Endothelial cell of umbilical vein (primary cell): ENCODE measurements at regions not wholly inside any gene's neighbourhood (a gene's known extent, or its start where the extent isn't known, plus 50 kb on each side); places are given as distances from the start of the nearest gene placed in this dataset.

Source experiments
- CTCF ChIP-seq, 2 donors: IDR thresholded peaks; 1 replicate in 1 of 2; 2 replicates in 1 of 2; pipeline ENCODE4 v1.5.1; 2011; ENCODE audit warnings: low read length in 2 of 2, mild to moderate bottlenecking in 2 of 2, moderate library complexity in 2 of 2, control low read depth in 1 of 2, inconsistent platforms in 1 of 2, low read depth in 1 of 2; ENCODE audit not compliant: insufficient read depth in 1 of 2; ENCODE audit errors: extremely low read depth in 1 of 2
- MAX ChIP-seq: IDR thresholded peaks from 2 replicates; pipeline ENCODE4 v1.6.1; 2011; ENCODE audit not compliant: insufficient read depth, insufficient read length
- MYC ChIP-seq: IDR thresholded peaks from one replicate; pipeline ENCODE4 v1.6.1; 2011; ENCODE audit warnings: mild to moderate bottlenecking, low read depth, low read length
- POLR2A ChIP-seq: IDR thresholded peaks from 2 replicates; pipeline ENCODE4 v1.6.1; 2012; ENCODE audit warnings: low read depth, mild to moderate bottlenecking, control low read depth, low read length
- POLR2AphosphoS5 ChIP-seq: IDR thresholded peaks from 2 replicates; pipeline ENCODE4 v1.6.1; 2012; ENCODE audit warnings: low read depth, mild to moderate bottlenecking, control low read depth, low read length, moderate library complexity; ENCODE audit not compliant: insufficient read depth

GRCh38 chr13:38563739-38564138 lies 123.1 kb upstream of the FREM2 start:
- no peak for TF ChIP-seq POLR2AphosphoS5
- no peak for TF ChIP-seq MYC
- TF ChIP-seq CTCF (IDR thresholded peaks at IDR 0.05; ENCODE audit: extremely low read depth in 1 of 2, insufficient read depth in 1 of 2, low read depth in 1 of 2, low read length in 2 of 2) = no peak
- no peak for TF ChIP-seq POLR2A
- TF ChIP-seq MAX = no peak
